K562 (cell line): ENCODE measurements at regions not wholly inside any gene's neighbourhood (a gene's known extent, or its start where the extent isn't known, plus 50 kb on each side); places are given as distances from the start of the nearest gene placed in this dataset.
"Not testable (repeated sequence)": the region's sequence is repeated elsewhere in the genome, so short reads cannot be mapped to it uniquely, and the experiment has no call there.

Experiments used
- ATAC-seq: fragments of 200-7000 bp; cut with Tn5 transposase; 3 replicates; pipeline ENCODE4 v1.9.1; 2020; ENCODE audit warnings: moderate library complexity
- BruUV-seq: library from RNA; stranded (reverse); fragments of 400-500 nt; replicated peaks from 2 replicates; lab custom pipeline; 2021; lab: Mats Ljungman, UMichigan
- CTCF ChIA-PET: fragments of 300-600 bp; formaldehyde crosslinking; extraction: SDS; loops from one replicate; lab custom pipeline; 2021; ENCODE audit warnings: low intra/inter-chr PET ratio; lab: Yijun Ruan, JAX
- POLR2A ChIA-PET: fragments of 300-600, 350-650 bp; sonication (Branson Sonifier 250); formaldehyde crosslinking; extraction: SDS; loops from one replicate; lab custom pipeline; 2021; ENCODE audit warnings: antibody characterized with exemption, inconsistent platforms; lab: Yijun Ruan, JAX
- DNase-seq, 4 experiments: peaks; one replicate each; pipeline versions ENCODE4 v3.0.0 to v3.0.0-alpha.2; 2011 to 2018; ENCODE audit warnings: low spot score in 3 of 4, mixed read lengths in 3 of 4; ENCODE audit errors: extremely low read depth in 1 of 4
- FAIRE-seq: peaks from 2 replicates; lab custom pipeline; 2011; peaks lifted over from hg19 to GRCh38; lab: Jason Lieb, UNC
- H2AFZ ChIP-seq: 2 replicates; pipeline ENCODE4 v1.6.0; 2011; ENCODE audit warnings: low read depth, low read length, control low read depth, inconsistent platforms
- H3K27ac ChIP-seq: fragments of 200-600 bp; 3 replicates; pipeline ENCODE4 v1.8.0; 2011; ENCODE audit warnings: low read depth, mild to moderate bottlenecking, control low read depth, inconsistent platforms, low read length, moderate library complexity, mixed read lengths; ENCODE audit errors: extremely low read depth
- H3K27me3 ChIP-seq, 2 experiments: fragments of 300-600 bp in 1 of 2; 2 replicates in 1 of 2; 3 replicates in 1 of 2; pipeline versions ENCODE4 v1.6.0 to v1.8.0; 2011; ENCODE audit warnings: inconsistent platforms in 2 of 2, low read length in 2 of 2, mild to moderate bottlenecking in 1 of 2, mixed read lengths in 1 of 2, moderate library complexity in 1 of 2; ENCODE audit not compliant: control insufficient read depth in 2 of 2, insufficient read depth in 2 of 2
- H3K36me3 ChIP-seq: fragments of 300-600 bp; 3 replicates; pipeline ENCODE4 v1.8.0; 2011; ENCODE audit warnings: mild to moderate bottlenecking, low read length, inconsistent platforms; ENCODE audit not compliant: control insufficient read depth, insufficient read depth
- H3K4me1 ChIP-seq, 2 experiments: fragments of 200-600 bp in 1 of 2; replicated peaks in 1 of 2; 2 replicates in 1 of 2; 3 replicates in 1 of 2; pipeline versions ENCODE4 v1.5.1 to v1.8.0; 2011; ENCODE audit warnings: inconsistent platforms in 2 of 2, low read length in 2 of 2, mild to moderate bottlenecking in 1 of 2, mixed read lengths in 1 of 2, moderate library complexity in 1 of 2; ENCODE audit not compliant: control insufficient read depth in 2 of 2, insufficient read depth in 2 of 2
- H3K4me2 ChIP-seq: 2 replicates; pipeline ENCODE4 v1.6.1; 2011; ENCODE audit warnings: low read length, control low read depth, inconsistent platforms, mixed read lengths; ENCODE audit not compliant: insufficient read depth
- H3K4me3 ChIP-seq: fragments of 200-600 bp; sonication (generic), shearing (Covaris generic); 2 replicates; pipeline ENCODE4 v1.5.1; 2016; ENCODE audit warnings: control low read depth, inconsistent platforms
- H3K79me2 ChIP-seq: fragments of 200-600 bp; 3 replicates; pipeline ENCODE4 v1.8.0; 2011; ENCODE audit warnings: low read length, inconsistent platforms; ENCODE audit not compliant: control insufficient read depth, insufficient read depth
- H3K9ac ChIP-seq, 2 experiments: 2 replicates each; pipeline versions ENCODE4 v1.6.0 to v1.6.1; 2011; ENCODE audit warnings: low read depth in 2 of 2, low read length in 2 of 2, control low read depth in 1 of 2, inconsistent platforms in 1 of 2, mild to moderate bottlenecking in 1 of 2, mixed read lengths in 1 of 2; ENCODE audit not compliant: insufficient read depth in 1 of 2
- H3K9me1 ChIP-seq: one replicate; pipeline ENCODE4 v1.6.0; 2011; ENCODE audit warnings: inconsistent platforms, mild to moderate bottlenecking, low read length, moderate library complexity; ENCODE audit not compliant: control insufficient read depth, insufficient read depth
- H3K9me3 ChIP-seq: replicated peaks from 2 replicates; pipeline ENCODE4 v1.5.1; 2011; ENCODE audit warnings: low read depth, low read length, inconsistent platforms; ENCODE audit not compliant: control insufficient read depth, insufficient read depth
- H4K20me1 ChIP-seq: replicated peaks from 2 replicates; pipeline ENCODE4 v1.6.1; 2011; ENCODE audit warnings: low read length, inconsistent platforms, mixed read lengths; ENCODE audit not compliant: control insufficient read depth, insufficient read depth
- ADNP ChIP-seq: fragments of 200-800 bp; sonication (Bioruptor generic); IDR thresholded peaks from 2 replicates; pipeline ENCODE4 v1.6.1; 2016; ENCODE audit warnings: missing genetic modification characterization, missing compliant biosample characterization
- HDAC2 ChIP-seq: fragments of 450-650 bp; IDR thresholded peaks from 2 replicates; pipeline ENCODE4 v1.6.1; 2016; ENCODE audit warnings: mild to moderate bottlenecking
- HDAC6 ChIP-seq: IDR thresholded peaks from 2 replicates; pipeline ENCODE4 v1.6.1; 2012; ENCODE audit warnings: low read depth, mild to moderate bottlenecking, control low read depth, inconsistent platforms, low read length, moderate library complexity
- KLF13 ChIP-seq: fragments of 450-650 bp; IDR thresholded peaks from 2 replicates; pipeline ENCODE4 v1.6.1; 2016; ENCODE audit warnings: missing genetic modification characterization, low read depth, mild to moderate bottlenecking, missing compliant biosample characterization, moderate library complexity, borderline replicate concordance
- MTA2 ChIP-seq: fragments of 450-650 bp; IDR thresholded peaks from 2 replicates; pipeline ENCODE4 v1.6.1; 2016; ENCODE audit warnings: low read depth
- NFXL1 ChIP-seq: fragments of 450-650 bp; formaldehyde crosslinking; IDR thresholded peaks from 2 replicates; pipeline ENCODE4 v1.4.0; 2021; ENCODE audit warnings: mild to moderate bottlenecking
- PTRF ChIP-seq: fragments of 450-650 bp; IDR thresholded peaks from 2 replicates; pipeline ENCODE4 v1.6.1; 2016; ENCODE audit warnings: mild to moderate bottlenecking, missing genetic modification characterization, missing compliant biosample characterization
- RFX1 ChIP-seq: fragments of 450-650 bp; IDR thresholded peaks from 2 replicates; pipeline ENCODE4 v1.6.1; 2016; ENCODE audit warnings: mild to moderate bottlenecking, moderate library complexity
- TCF3 ChIP-seq: sonication (generic); formaldehyde crosslinking; IDR thresholded peaks from 2 replicates; pipeline ENCODE4 v1.4.0; 2020; ENCODE audit warnings: mild to moderate bottlenecking, missing genetic modification reagents
- ZNF3 ChIP-seq: fragments of 250-450 bp; sonication (Bioruptor Pico); IDR thresholded peaks from 2 replicates; pipeline ENCODE4 v1.5.0; 2021; ENCODE audit warnings: mild to moderate bottlenecking, moderate library complexity
- WGBS: fragments of 100-300 bp; shearing (Covaris generic); methylation state at CpG from one replicate; pipeline ENCODE4 v1.1.6; 2016; ENCODE audit warnings: low coverage, mixed read lengths; ENCODE audit not compliant: insufficient coverage; ENCODE audit errors: missing lambda C conversion rate; 5-methylcytosine and 5-hydroxymethylcytosine counted together
- in situ Hi-C: fragments of 300-500 bp; cut with MboI; formaldehyde crosslinking; loops from 4 replicates; pipeline ENCODE4 v1.15.0; 2018; ENCODE audit warnings: inconsistent platforms, mixed read lengths
- intact Hi-C: fragments of 100-400 bp; cut with micrococcal nuclease; formaldehyde crosslinking; loops from 2 replicates; pipeline ENCODE4 v1.14.2; 2022
- TF ChIP-seq, protein P1 (sequence below): fragments of 450-650 bp; IDR thresholded peaks from 2 replicates; pipeline ENCODE4 v1.7.1; 2018; ENCODE audit warnings: mild to moderate bottlenecking, low read depth; ENCODE audit not compliant: partially characterized antibody
- TF ChIP-seq, protein P2 (sequence below): fragments of 250-450 bp; sonication (Bioruptor Pico); IDR thresholded peaks from 2 replicates; pipeline ENCODE4 v1.6.1; 2021; ENCODE audit warnings: mild to moderate bottlenecking
- TF ChIP-seq, protein P3 (sequence below): fragments of 250-450 bp; sonication (Bioruptor Pico); IDR thresholded peaks from 2 replicates; pipeline ENCODE4 v1.5.0; 2021
- TF ChIP-seq, protein P4 (sequence below): fragments of 250-450 bp; sonication (Bioruptor Pico); IDR thresholded peaks from 2 replicates; pipeline ENCODE4 v1.8.0; 2021; ENCODE audit warnings: borderline replicate concordance, mild to moderate bottlenecking, moderate library complexity; ENCODE audit not compliant: poor library complexity, severe bottlenecking
- TF ChIP-seq, protein P5 (sequence below): fragments of 250-450 bp; sonication (Bioruptor Pico); IDR thresholded peaks from 2 replicates; pipeline ENCODE4 v1.8.0; 2022; ENCODE audit warnings: inconsistent platforms

DNA sequence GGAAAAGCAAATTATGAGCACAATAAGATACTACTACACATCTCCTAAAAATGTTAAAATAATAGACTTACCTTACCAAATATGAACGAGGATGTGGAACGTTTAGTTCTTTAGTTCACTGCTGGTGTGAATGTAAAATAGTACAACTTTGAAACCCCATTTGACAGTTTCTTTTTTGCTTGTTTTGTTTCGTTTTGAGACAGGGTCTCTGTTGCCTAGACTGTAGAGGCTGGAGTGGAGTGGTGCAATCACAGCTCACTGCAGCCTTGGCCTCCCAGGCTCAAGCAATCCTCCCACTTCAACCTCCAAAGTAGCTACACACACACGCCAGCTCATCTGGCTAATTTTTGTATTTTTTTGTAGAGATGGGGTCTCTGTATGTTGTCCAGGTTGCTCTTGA, 136.4 kb upstream of the FAR2 start (continued):
- TF ChIP-seq, protein P1, sequence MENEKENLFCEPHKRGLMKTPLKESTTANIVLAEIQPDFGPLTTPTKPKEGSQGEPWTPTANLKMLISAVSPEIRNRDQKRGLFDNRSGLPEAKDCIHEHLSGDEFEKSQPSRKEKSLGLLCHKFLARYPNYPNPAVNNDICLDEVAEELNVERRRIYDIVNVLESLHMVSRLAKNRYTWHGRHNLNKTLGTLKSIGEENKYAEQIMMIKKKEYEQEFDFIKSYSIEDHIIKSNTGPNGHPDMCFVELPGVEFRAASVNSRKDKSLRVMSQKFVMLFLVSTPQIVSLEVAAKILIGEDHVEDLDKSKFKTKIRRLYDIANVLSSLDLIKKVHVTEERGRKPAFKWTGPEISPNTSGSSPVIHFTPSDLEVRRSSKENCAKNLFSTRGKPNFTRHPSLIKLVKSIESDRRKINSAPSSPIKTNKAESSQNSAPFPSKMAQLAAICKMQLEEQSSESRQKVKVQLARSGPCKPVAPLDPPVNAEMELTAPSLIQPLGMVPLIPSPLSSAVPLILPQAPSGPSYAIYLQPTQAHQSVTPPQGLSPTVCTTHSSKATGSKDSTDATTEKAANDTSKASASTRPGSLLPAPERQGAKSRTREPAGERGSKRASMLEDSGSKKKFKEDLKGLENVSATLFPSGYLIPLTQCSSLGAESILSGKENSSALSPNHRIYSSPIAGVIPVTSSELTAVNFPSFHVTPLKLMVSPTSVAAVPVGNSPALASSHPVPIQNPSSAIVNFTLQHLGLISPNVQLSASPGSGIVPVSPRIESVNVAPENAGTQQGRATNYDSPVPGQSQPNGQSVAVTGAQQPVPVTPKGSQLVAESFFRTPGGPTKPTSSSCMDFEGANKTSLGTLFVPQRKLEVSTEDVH, result no peak
- TF ChIP-seq PTRF, result no peak
- TF ChIP-seq TCF3 (CRISPR knock-in tag), result no peak
- TF ChIP-seq MTA2, result no peak
- TF ChIP-seq, protein P2, sequence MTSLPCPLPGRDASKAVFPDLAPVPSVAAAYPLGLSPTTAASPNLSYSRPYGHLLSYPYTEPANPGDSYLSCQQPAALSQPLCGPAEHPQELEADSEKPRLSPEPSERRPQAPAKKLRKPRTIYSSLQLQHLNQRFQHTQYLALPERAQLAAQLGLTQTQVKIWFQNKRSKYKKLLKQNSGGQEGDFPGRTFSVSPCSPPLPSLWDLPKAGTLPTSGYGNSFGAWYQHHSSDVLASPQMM (CRISPR knock-in tag), result no peak
- no peak for TF ChIP-seq KLF13 (tag)
- TF ChIP-seq HDAC6, result no peak
- no peak for TF ChIP-seq ZNF3 (CRISPR knock-in tag)
- TF ChIP-seq ADNP, result no peak
- no peak for TF ChIP-seq NFXL1 (CRISPR knock-in tag)
- TF ChIP-seq, protein P3, sequence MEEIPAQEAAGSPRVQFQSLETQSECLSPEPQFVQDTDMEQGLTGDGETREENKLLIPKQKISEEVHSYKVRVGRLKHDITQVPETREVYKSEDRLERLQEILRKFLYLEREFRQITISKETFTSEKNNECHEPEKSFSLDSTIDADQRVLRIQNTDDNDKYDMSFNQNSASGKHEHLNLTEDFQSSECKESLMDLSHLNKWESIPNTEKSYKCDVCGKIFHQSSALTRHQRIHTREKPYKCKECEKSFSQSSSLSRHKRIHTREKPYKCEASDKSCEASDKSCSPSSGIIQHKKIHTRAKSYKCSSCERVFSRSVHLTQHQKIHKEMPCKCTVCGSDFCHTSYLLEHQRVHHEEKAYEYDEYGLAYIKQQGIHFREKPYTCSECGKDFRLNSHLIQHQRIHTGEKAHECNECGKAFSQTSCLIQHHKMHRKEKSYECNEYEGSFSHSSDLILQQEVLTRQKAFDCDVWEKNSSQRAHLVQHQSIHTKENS, result no peak
- TF ChIP-seq HDAC2, result no peak
- TF ChIP-seq RFX1, result no peak
- TF ChIP-seq, protein P4, sequence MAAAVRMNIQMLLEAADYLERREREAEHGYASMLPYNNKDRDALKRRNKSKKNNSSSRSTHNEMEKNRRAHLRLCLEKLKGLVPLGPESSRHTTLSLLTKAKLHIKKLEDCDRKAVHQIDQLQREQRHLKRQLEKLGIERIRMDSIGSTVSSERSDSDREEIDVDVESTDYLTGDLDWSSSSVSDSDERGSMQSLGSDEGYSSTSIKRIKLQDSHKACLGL (CRISPR knock-in tag), result no peak
- TF ChIP-seq, protein P5, sequence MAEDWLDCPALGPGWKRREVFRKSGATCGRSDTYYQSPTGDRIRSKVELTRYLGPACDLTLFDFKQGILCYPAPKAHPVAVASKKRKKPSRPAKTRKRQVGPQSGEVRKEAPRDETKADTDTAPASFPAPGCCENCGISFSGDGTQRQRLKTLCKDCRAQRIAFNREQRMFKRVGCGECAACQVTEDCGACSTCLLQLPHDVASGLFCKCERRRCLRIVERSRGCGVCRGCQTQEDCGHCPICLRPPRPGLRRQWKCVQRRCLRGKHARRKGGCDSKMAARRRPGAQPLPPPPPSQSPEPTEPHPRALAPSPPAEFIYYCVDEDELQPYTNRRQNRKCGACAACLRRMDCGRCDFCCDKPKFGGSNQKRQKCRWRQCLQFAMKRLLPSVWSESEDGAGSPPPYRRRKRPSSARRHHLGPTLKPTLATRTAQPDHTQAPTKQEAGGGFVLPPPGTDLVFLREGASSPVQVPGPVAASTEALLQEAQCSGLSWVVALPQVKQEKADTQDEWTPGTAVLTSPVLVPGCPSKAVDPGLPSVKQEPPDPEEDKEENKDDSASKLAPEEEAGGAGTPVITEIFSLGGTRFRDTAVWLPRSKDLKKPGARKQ (CRISPR knock-in tag), result no peak

DNA sequence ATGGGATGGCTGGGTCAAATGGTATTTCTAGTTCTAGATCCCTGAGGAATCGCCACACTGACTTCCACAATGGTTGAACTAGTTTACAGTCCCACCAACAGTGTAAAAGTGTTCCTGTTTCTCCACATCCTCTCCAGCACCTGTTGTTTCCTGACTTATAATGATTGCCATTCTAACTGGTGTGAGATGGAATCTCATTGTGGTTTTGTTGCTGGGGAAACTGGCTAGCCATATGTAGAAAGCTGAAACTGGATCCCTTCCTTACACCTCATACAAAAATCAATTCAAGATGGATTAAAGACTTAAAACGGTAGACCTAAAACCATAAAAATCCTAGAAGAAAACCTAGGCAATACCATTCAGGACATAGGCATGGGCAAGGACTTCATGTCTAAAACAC, 131.5 kb upstream of the FAR2 start:
- WGBS, result 0% methylated on average over 1 of the region's 2 CpGs
- H3K36me3 ChIP-seq, H3K79me2 ChIP-seq, H3K4me2 ChIP-seq, H2AFZ ChIP-seq, H3K9me1 ChIP-seq, H3K4me3 ChIP-seq, in situ Hi-C loops, ATAC-seq, DNase-seq, BruUV-seq, H4K20me1 ChIP-seq, H3K9me3 ChIP-seq, intact Hi-C loops, FAIRE-seq, POLR2A ChIA-PET, H3K27me3 ChIP-seq, CTCF ChIA-PET, H3K9ac ChIP-seq, H3K27ac ChIP-seq, H3K4me1 ChIP-seq: not testable (repeated sequence)
